NCI-H345 treated with DMSO at 0.1 percent for 48 hours (cell line): ENCODE measurements at regions not wholly inside any gene's neighbourhood (a gene's known extent, or its start where the extent isn't known, plus 50 kb on each side); places are given as distances from the start of the nearest gene placed in this dataset.

ENCODE experiments used
- DNase-seq: peaks from one replicate; lab custom pipeline; 2025; ENCODE audit not compliant: unreplicated experiment; lab: John Stamatoyannopoulos, UW

DNA sequence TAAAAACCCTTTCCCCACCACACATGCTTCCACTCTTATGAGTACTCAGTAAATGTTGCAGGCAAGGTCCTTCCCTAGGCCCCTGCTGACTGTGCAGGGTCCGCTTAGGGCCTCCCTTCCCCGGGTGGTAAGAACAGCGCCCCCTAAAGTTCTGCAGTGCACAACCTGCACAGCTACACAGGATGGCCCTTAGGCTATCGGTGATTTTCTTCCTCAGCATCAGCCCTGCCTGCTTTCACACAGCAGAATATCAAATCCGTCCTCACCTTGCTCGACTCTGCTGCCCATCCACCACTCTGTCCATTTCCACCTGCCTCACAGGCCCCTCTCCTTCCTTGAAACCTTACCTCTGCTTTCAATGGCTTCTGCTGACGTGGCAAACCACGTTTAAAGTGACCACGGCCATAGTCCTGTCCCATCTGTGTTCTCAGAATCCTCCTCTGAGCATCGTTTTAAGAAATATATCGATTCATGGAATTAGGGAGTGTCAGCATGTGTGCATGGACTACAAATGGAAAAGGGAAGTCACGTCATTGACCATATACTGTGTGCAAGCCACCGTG, 51.4 kb upstream of the TMEM132E start:
- DNase-seq = no peak

DNA sequence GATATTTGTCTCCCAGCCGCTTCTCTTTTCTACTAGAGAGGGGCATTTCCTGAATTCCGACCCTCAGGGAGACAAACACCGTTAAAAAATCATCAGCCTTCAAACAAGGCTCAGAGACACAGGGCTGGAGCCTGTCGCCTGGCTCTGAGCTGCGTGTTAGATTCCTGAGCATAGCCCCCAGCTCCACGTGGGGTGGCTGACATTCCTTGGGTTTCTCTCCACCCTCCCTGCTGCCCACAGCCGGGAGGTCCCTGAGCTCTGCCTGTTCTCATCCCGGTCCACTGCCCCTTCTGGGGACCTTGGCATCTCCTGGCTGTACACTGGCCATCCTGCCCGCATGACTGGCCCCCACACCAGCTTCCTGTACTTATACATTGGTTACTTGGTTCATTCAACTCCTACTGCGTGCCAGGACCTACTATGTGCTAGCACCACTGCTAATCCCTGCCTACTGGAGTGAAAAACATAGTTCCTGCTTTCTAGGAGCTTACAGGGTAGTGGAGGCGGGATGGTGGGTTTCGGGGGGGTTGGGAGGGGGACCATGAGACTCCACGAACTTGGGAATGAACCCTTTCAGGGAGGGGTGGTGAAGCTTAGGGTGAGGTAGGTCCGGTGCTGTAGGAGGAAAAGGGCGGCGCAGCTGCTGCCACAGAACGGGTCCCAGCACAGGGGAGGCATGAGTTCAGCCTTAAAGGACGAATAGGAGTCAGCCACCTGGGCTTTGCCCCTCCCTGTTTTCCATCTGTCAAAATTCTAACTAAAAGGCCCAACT, 52.1 kb upstream of the TMEM132E start:
- DNase-seq = no peak

DNA sequence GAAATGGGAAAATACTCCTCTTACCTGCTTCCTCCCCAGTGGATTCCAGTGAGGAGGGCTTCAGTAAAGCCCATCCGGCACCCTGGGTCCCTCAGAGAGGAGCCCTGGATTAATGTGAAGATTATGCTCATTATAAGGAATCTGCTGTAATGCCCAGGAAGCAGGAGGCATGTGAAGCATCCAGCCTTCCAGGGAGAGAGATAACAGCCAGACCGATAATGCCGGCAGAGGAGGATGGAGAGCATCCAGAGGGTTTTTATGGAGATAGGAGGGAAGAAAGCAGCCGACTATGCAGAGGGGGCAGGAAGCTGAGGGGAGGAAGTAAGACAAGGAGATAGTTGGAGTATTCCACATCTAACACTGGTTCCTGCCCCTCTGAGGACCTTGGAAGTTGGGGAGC, 53.7 kb upstream of the TMEM132E start:
- DNase-seq = no peak

DNA sequence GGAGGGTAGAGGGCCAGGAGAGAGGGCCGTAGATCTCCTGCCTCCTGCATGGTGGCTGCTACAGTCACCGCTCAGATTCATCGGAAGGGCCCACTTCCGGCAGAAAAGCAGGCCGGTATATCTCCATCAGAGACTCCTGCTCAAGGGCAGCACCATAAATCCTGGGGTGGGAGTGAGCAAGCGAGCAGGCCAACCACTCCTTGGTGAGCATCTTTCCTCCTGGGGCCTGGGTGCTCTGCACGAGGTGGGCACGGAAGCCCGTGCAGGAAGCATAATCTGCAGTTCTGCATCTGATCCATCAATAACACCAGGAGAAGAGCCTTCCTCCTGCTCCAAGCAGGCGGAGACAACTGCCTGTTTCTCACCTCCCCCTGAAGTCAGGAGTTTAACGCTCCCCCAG, 57.4 kb upstream of the TMEM132E start:
- no peak for DNase-seq

DNA sequence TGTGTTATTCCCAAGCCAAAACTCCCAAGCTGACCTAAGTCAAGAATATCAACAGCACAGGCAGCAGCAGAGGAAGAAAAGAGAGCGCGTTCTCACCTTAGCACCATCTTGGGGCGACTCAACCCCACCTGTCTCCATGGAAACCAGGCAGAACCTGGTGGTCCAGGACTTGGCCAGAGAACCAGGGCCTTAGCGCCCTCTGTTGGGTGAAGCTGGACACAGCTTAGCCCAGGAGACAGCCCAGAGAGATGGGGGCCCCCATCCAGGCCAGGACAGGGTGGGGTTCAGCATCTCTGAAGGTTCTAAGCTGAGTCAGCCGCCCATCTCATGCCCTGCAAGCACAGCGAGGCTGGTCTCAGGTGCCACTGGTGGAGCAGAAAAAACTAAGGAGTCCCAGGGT, 60.1 kb upstream of the TMEM132E start:
- no peak for DNase-seq

DNA sequence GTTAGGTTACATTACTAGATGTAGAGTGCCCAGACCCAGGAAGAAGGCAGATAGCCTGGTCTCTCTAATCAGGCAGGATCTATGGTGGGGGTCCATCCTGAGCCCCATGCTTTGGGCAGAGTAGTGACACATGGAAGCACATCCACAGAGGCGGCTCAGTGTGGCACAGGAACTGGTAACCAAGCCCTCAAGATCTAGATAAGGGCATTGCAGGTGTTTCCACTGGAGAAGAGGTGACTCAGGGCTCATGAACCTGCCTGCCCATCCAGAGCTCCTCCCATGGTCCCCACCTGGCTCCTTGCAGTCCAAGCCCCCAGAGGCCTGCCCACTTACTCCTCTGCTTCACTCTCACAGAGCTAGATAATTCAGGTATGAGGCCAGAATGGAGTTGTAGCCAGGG, 62.0 kb upstream of the TMEM132E start:
- DNase-seq = no peak

DNA sequence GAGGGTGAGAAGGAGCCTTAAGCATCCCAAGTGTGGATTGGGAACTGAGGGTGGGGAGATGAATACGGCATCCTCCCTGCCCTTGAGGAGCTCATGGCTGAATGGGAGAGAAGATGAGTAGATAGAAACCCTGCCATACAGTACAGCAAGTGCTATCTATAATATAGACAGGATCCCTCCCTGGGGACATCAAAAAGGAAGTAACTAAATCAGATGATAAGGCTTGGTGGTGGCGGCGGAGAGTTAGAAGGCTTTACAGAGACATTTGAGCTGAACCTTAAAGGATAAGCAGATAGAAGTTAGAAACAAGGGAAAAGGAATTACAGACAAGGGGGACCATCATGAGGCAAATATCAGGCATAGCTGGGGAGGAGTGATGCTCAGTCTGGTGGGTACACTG, 67.5 kb upstream of the TMEM132E start:
- DNase-seq = no peak

DNA sequence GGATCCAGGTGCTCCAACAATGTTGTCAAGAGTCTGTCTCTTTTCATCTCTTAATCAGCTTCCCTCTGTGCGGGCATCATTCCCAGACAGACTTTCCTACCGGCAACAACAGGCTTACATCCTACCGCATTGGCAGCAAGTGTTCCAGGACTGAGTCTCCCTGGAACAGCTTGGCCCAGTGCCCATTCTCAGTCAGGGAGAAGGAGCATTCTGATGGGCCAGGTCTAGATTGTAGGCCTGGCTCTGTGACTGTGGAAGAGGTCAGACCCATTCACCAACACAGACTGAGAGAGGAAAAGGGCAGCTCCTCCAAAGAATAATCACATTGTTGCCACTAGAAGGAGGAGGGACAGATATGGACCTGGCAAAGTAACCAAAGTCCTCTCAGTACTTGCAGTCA, 68.1 kb upstream of the TMEM132E start:
- DNase-seq = no peak

DNA sequence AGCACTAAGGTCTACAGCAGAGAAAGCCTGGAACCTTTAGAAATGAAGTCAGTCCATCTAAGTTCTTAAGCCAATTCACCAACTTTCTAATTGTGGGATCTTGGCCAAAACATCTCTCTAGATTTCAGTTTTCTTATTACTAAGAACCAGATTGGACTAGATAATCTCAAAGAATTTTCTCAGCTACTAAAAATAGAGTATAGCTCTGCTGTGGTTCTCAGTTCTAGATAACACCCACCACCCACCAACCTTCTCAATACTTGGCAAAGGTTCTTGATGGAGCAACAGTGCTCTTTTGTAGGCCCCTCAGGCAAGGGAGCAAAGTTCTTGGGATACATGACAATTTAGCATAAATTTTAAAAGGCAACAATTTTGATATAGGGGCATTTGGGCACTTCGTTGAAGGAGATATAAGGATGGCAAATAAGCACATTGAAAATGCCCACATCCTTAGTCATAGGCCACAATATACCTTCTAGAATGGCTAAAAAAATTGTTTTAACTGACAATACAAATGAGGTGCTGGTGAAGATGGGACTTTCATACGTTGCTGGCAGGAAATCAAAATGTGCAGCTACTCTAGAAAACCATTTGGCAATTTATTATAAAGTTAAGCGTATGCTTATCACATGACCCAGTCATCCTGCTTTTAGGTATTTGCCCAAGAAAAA, 74.4 kb upstream of the TMEM132E start:
- DNase-seq = no peak

DNA sequence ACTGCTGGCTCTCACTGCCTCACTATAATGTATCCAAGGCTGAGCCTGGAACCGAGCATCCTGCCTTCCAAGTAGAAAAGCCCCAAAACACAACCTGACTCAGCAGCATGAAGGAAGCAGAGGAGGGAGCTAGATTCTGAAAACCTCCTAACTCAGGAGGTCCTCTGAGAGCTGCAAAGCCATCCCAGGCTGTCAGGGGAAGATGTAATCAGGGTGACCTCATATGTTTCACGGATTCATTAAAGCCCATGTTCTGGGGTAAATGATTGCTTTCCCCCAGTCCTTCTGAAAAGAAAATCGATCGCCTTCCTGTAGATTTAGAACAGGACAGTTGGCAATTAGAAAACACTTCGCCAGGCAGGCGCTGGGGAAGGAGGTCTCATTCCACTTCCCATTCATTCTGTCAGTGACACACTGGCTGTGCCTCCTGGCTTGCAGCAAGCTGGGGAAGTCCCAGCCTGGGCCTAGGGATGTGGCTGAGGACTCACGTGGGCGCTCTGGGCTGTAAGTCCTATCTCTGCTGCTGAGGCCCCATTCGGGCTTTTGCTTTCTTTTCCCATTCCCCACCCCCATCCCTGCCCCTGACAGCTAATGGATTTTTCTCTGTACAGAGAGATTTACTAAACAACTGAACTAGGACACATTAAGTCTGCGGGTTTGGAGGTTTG, 75.7 kb upstream of the TMEM132E start:
- no peak for DNase-seq

DNA sequence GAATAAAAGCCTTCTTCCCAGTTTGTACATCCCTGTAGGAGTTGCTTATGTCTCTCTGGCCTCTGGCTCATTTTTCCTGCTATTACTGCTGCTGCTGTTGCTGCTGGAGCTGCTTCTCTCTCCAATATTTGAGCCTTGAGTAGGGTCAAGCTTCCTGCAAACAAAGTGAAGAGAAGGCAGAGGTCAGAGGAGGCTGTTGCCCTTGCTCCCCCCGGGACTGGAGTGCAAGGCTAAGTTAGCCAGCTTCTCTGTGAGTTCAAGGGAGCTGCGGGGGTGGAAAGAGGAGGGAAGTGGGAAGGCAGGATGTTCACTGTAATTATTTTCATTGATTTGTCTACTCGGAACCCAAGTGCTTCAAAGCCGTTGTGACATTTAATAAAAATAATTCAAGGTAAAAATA, 77.0 kb upstream of the TMEM132E start:
- DNase-seq = no peak

DNA sequence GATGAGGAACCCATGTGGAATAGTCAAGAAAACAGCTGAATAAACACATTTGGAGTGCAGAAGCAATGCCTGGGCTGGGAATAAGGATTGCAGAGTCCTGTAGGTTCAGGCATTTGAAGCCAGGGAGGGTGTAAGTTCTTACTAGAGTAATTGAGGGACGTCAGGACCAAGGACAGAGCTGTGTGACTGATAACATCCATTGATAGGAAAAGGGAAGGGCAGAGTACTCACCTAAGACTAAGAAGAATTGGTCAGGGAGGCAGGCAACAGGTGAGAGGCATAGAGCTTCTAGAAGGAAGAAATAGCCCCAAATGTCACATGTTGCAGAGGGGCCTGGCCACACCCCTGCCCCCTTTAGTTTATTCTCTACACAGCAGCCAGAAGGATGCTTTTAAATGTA, 79.8 kb upstream of the TMEM132E start:
- no peak for DNase-seq

DNA sequence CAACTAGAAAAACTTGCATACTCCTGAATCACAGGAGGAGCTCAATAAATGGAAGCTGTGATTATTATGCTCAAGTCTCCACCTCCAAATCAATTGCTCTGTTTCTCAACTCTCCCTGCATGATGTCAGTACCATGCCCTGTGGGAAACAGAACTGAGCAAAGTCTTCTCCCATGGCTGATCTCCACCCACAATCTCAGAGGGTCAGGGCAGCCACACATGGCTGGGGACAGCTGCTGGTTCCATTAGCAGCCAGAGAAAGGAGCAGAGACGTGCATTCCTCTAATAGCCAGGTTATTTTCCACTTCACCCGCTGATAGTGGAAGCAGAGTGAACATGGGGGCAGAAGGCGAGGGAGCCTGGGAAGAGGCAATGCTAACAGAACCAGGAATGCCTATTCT, 85.5 kb upstream of the TMEM132E start:
- DNase-seq = no peak

DNA sequence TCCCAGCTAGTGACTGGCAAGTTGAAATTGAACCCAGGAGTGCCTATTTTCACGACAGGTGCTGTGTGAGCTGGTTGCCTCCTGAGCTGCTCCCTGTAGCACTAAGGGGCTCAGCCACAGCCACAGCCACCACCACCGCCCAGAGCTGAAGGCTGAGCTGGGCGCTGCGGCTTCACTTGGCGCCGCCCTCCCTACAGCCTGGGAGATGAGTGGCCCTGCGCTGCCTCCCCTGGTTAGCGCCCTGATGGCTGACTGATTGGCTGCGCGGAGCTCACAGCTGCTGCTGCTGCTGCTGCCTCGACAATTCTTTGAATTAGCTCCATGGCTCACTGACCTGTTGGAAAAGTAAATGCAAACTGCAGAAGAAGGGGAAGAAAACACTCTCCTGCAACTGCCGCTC, 91.8 kb upstream of the TMEM132E start:
- no peak for DNase-seq

DNA sequence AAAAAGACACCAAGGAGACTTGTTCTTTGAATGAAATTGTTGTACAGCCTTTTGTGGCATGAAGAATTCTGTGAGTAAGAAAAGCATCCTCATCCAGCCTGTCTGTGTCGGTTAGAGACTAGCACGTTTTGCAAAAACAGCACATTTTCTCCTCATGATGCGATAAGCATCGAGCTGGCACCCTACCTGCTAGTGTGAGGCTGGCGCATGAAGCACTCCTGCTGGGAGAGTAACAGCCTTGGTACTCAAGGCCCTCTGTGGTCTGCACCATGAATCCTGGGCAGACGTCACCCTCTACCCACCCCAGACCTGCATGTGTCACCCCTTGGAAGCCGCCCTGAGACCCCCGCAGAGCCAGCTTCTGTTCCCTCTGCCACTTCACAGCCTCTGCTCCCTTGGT, 92.6 kb upstream of the TMEM132E start:
- DNase-seq = no peak

DNA sequence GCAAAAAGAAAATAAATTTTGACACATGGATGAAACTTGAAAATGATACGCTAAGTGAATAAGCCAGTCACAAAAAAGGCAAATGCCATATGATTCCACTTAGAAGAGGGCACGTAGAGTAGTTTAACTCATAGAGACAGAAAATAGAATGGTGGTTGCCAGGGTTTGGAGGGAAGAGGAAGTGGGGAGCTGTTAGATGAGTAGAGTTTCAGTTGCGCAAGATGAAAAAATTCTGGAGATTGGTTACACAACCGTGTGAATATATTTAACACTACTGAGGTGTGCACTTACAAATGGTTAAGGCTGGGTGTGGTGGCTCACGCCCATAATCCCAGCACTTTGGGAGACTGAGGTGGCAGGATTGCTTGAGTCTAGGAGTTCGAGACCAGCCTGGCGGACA, 93.4 kb upstream of the TMEM132E start:
- no peak for DNase-seq

DNA sequence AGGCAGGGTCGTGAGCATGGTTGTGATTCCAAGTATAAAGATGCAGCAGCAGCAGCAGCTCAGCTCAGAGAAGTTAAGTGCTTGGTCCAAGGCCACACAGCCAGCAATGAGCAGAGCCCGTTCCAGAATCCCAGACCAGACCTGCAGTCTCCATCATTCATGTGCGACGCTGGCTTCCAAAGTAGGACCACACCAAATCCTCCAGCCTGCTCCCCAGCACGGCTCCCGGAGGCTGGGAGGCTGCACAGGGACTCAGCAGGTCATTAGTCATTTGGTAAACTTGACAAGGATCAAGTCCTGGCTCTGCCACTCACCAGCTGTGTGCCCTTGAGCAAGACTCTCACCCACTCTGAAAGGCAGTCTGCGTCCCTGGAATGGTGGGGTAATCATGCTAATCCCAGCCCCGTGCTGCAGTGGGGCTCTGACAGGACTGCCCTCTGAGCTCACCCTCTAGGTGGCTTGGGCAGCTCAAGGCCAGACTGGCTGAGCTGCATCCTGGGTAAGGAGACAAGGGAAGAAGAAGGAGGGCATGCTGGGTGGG, 95.1 kb upstream of the TMEM132E start:
- no peak for DNase-seq

DNA sequence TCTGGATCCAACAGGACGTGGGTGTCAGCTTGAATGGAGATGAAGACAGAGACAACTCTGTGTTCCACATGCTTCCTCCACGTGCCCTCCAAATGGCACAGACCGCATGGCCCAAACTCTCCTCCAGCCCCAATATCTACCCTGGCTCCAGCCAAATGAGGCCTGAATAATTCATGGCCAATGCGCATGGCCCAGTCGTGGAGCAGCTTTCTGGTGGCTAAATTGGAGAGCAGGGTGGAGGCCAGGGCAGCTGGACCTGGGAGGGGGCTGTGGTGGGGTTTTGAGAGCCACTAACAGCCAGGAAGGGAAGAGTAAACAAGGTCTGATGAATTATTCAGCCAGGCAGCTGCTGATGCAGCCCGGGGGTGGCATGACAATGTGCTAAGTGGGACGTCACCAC, 96.7 kb upstream of the TMEM132E start:
- no peak for DNase-seq

DNA sequence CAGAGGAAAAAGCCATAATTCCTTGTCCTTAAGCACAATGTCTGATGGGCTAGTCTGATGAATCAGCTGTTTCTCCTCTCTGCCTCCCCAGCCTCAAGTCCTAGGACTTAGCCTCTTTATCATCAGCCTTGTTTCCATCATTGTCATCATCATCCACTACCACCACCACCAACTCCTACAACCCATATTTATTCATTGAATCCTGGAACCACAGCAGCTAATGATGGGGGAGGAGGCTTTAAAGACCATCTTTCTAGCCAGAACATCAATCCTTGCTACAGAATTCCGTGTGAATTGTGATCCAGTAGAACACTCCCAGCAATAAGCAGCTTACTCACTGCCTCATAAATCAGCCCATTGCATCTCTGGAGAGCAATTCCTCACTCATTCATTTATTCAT, 97.6 kb upstream of the TMEM132E start:
- no peak for DNase-seq

DNA sequence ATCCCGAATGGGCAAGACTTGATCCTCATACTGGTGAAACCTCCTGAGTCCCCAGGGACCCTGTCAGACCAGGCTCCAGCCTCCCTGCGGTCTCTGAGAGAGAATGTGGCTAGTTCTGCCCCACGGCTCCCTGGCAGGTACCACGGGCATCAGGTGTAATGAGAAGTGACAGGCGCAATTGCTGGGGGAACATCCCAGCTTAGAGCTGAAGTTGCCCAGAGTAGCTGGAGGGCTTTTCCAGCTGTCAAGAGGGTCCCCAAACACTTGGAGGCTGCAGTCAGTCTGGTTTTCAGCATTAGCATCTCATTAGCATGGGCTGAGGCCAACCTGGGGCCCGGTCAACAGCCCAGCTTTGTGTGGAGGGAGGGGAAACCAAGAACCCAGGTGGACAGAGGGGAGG, 100.0 kb upstream of the TMEM132E start:
- no peak for DNase-seq

DNA sequence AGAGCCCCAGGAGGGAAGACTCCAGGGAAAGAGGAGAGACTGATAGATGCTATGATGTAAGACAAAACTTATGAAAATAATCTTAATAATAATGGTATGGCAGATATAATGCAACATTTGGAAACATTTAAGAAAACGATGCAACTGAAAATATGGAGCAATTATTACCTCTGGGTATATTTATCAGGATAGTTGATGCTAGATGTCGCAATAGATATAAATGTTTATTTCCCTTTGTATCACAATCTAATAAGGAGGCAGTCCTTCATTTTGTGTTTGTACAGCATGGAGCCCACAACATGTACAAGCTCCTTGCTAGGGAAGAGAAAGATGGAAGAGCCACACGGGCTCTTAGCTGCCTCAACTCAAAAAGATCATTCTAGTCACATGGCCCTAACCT, 101.1 kb upstream of the TMEM132E start:
- DNase-seq = no peak

DNA sequence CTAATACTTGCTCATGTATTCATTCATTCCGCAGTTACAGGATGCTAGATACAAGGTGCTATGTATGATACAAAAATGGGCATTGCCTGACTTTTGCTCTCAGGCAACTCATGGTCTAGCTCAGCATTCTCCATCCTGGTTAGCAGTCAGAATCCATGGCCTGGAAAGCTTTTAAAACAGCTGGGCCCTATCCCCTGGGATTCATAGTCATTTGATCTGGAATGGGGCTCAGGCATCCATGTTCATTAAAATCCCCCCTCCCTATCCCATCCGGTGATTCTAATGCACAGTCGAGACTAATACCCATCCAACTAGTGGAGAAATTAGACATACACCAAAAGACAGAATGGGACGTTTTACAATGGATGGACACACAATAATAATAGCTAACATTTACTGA, 104.1 kb upstream of the TMEM132E start:
- DNase-seq = no peak
